ENCODE measurements at regions not wholly inside any gene's neighbourhood (a gene's known extent, or its start where the extent isn't known, plus 50 kb on each side); places are given as distances from the start of the nearest gene placed in this dataset.

GRCh38 chr13:93158565-93158964 lies 68.0 kb upstream of the GPC6 start:
- Histone ChIP-seq H3K9ac (ENCODE audit: low read length) (no peak overlapping the region), H3K27me3 (replicated peaks; ENCODE audit: insufficient read depth, low read length) (no peaks in the 10 kb centered on the region), H4K20me1 (ENCODE audit: insufficient read depth, low read length) (no peaks in the 10 kb centered on the region), H3K79me2 (ENCODE audit: low read length) (no peaks in the 10 kb centered on the region), H2AFZ (ENCODE audit: low read length) (no peak overlapping the region), H3K36me3 (replicated peaks; ENCODE audit: insufficient read depth, low read length) (no peaks in the 10 kb centered on the region), H3K9me2 (replicated peaks; ENCODE audit: insufficient read depth, low read length) (no peaks in the 10 kb centered on the region), H3F3A (ENCODE audit: insufficient read depth, low read length) (no peaks in the 10 kb centered on the region), H3K4me2 (ENCODE audit: low read depth, low read length) (no peak overlapping the region), H3K4me1 (ENCODE audit: low read length) (no peaks in the 10 kb centered on the region), H3K4me3 (ENCODE audit: low read length) (no peak overlapping the region), H3K9me3 (replicated peaks; ENCODE audit: insufficient read depth, low read length) (no peaks in the 10 kb centered on the region), H3K27ac (ENCODE audit: low read length) (no peak overlapping the region)
- no peak for DNase-seq
- no peak for TF ChIP-seq EZH2 (optimal IDR thresholded peaks at IDR 0.05; ENCODE audit: low read depth, low read length)
- TF ChIP-seq EZH2phosphoT487 (IDR thresholded peaks at IDR 0.05; ENCODE audit: low read length), result no peak
- TF ChIP-seq CTCF (IDR thresholded peaks at IDR 0.05; ENCODE audit: low read length), result no peak

- no peak overlapping the region for H3K4me3 ChIP-seq (ENCODE audit: low read length)
- no peaks in the 10 kb centered on the region for H3K27me3 ChIP-seq (replicated peaks; ENCODE audit: insufficient read depth, low read length)
- H3F3A ChIP-seq (ENCODE audit: insufficient read depth, low read length), result no peaks in the 10 kb centered on the region
- H3K9me2 ChIP-seq (replicated peaks; ENCODE audit: insufficient read depth, low read length), result no peaks in the 10 kb centered on the region
- H3K36me3 ChIP-seq (replicated peaks; ENCODE audit: insufficient read depth, low read length), result no peaks in the 10 kb centered on the region
- no peak overlapping the region for H3K27ac ChIP-seq (ENCODE audit: low read length)
- no peak for DNase-seq
- no peak overlapping the region for H3K9ac ChIP-seq (ENCODE audit: low read length)
- no peak overlapping the region for H2AFZ ChIP-seq (ENCODE audit: low read length)
- no peaks in the 10 kb centered on the region for H3K4me1 ChIP-seq (ENCODE audit: low read length)
- no peak for TF ChIP-seq CTCF (IDR thresholded peaks at IDR 0.05; ENCODE audit: low read length)
- TF ChIP-seq EZH2phosphoT487 (IDR thresholded peaks at IDR 0.05; ENCODE audit: low read length), result no peak
- no peak for TF ChIP-seq EZH2 (optimal IDR thresholded peaks at IDR 0.05; ENCODE audit: low read depth, low read length)
- no peaks in the 10 kb centered on the region for H4K20me1 ChIP-seq (ENCODE audit: insufficient read depth, low read length)
- H3K4me2 ChIP-seq (ENCODE audit: low read depth, low read length), result no peak overlapping the region
- H3K9me3 ChIP-seq (replicated peaks; ENCODE audit: insufficient read depth, low read length), result no peaks in the 10 kb centered on the region
- no peaks in the 10 kb centered on the region for H3K79me2 ChIP-seq (ENCODE audit: low read length)
These were observed 56.6 kb upstream of the GPC6 start for GRCh38 chr13:93169980-93170379.

- no peak overlapping the region for H3K27ac ChIP-seq (ENCODE audit: low read length)
- H3K36me3 ChIP-seq (replicated peaks; ENCODE audit: insufficient read depth, low read length), result no peaks in the 10 kb centered on the region
- no peak overlapping the region for H2AFZ ChIP-seq (ENCODE audit: low read length)
- no peaks in the 10 kb centered on the region for H3K9me3 ChIP-seq (replicated peaks; ENCODE audit: insufficient read depth, low read length)
- H3K27me3 ChIP-seq (replicated peaks; ENCODE audit: insufficient read depth, low read length), result no peaks in the 10 kb centered on the region
- H3K4me3 ChIP-seq (ENCODE audit: low read length), result no peak overlapping the region
- no peaks in the 10 kb centered on the region for H3F3A ChIP-seq (ENCODE audit: insufficient read depth, low read length)
- DNase-seq, result no peak
- no peaks in the 10 kb centered on the region for H3K9me2 ChIP-seq (replicated peaks; ENCODE audit: insufficient read depth, low read length)
- TF ChIP-seq EZH2 (optimal IDR thresholded peaks at IDR 0.05; ENCODE audit: low read depth, low read length) (no peak), EZH2phosphoT487 (IDR thresholded peaks at IDR 0.05; ENCODE audit: low read length) (no peak), CTCF (IDR thresholded peaks at IDR 0.05; ENCODE audit: low read length) (peak; percentile 31)
- H3K9ac ChIP-seq (ENCODE audit: low read length), result no peak overlapping the region
- H3K79me2 ChIP-seq (ENCODE audit: low read length), result no peaks in the 10 kb centered on the region
- H3K4me2 ChIP-seq (ENCODE audit: low read depth, low read length), result no peak overlapping the region
- H3K4me1 ChIP-seq (ENCODE audit: low read length), result no peaks in the 10 kb centered on the region
- H4K20me1 ChIP-seq (ENCODE audit: insufficient read depth, low read length), result no peaks in the 10 kb centered on the region
These were observed 54.5 kb upstream of the GPC6 start for GRCh38 chr13:93172109-93172508.
